HepG2 (cell line): ENCODE measurements at regions not wholly inside any gene's neighbourhood (a gene's known extent, or its start where the extent isn't known, plus 50 kb on each side); places are given as distances from the start of the nearest gene placed in this dataset.

Source experiments
- GLI4 ChIP-seq: sonication (generic); formaldehyde crosslinking; IDR thresholded peaks from 2 replicates; pipeline ENCODE4 v1.5.1; 2020; ENCODE audit warnings: missing genetic modification reagents, mild to moderate bottlenecking, moderate library complexity, borderline replicate concordance
- RAD21 ChIP-seq: fragments of 450-650 bp; formaldehyde crosslinking; IDR thresholded peaks from 2 replicates; pipeline ENCODE4 v1.5.0; 2020; ENCODE audit warnings: mild to moderate bottlenecking
- RBFOX2 ChIP-seq: fragments of 200-400 bp; formaldehyde crosslinking; IDR thresholded peaks from 2 replicates; pipeline ENCODE4 v1.6.1; 2017; ENCODE audit warnings: low read depth, mild to moderate bottlenecking, low read length
- ZNF660 ChIP-seq: sonication (generic); formaldehyde crosslinking; IDR thresholded peaks from 2 replicates; pipeline ENCODE4 v1.5.1; 2020; ENCODE audit warnings: mild to moderate bottlenecking, low read depth, missing genetic modification reagents, borderline replicate concordance

- TF ChIP-seq GLI4 (CRISPR knock-in tag) (no peak), RAD21 (CRISPR knock-in tag) (no peak), ZNF660 (no peak), RBFOX2 (no peak)
Observed at GRCh38 chr16:72723781-72724180, 324.1 kb downstream of the ZFHX3 start.
